ENCODE measurements at regions not wholly inside any gene's neighbourhood (a gene's known extent, or its start where the extent isn't known, plus 50 kb on each side); places are given as distances from the start of the nearest gene placed in this dataset.

DNA sequence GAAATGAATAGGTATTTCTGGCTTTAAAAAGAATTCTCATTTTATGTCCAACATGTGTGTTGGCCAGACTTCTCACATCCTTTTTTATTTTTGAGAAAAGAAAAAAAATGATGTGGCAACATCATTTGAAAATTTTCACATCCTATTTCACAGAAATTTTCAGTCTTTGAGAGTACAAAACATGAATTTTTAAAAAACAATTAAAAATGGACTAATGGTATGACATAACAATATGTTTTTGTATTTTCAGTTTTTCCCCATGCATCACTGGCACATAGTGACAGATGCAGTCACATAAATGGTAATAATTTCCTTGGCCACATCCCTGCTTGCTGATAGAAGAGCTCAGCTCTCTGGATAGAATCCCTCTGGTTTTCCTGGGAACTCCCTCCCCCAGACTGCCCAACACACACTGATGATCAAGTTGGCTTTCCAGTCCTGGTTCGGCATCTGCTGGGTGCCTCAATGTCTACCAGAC, 188.5 kb upstream of the AGR3 start (continued):
- TF ChIP-seq RFX5 (IDR thresholded peaks at IDR 0.05; ENCODE audit: low read depth, low read length) (peak; percentile 71; the same call in 1 of the 2 replicates), GABPA (IDR thresholded peaks at IDR 0.05; ENCODE audit: low read depth) (0 out of 2 replicates have a peak, but pooled peaks have one; percentile 28), IRF4 (IDR thresholded peaks at IDR 0.05; ENCODE audit: low read depth, low read length) (no peak), MYC (IDR thresholded peaks at IDR 0.05; ENCODE audit: insufficient read depth, insufficient read length, insufficient replicate concordance, low read length, severe bottlenecking) (no peak), ATF7 (IDR thresholded peaks at IDR 0.05; ENCODE audit: low read depth) (peak; percentile 27; the same call in 1 of the 2 replicates), JUNB (IDR thresholded peaks at IDR 0.05) (peak; percentile 41), STAT1 (conservative IDR thresholded peaks at IDR 0.05) (no peak), DPF2 (IDR thresholded peaks at IDR 0.05) (0 out of 2 replicates have a peak, but pooled peaks have one; percentile 31), TBL1XR1 (IDR thresholded peaks at IDR 0.05; ENCODE audit: low read depth, low read length) (peak; percentile 60; the same call in 1 of the 2 replicates), SMAD1 (IDR thresholded peaks at IDR 0.05; ENCODE audit: low read depth, partially characterized antibody) (no peak), EP300 (IDR thresholded peaks at IDR 0.05; ENCODE audit: borderline replicate concordance in 1 of 2, control insufficient read depth in 1 of 2, low read depth in 2 of 2, low read length in 2 of 2) (peak in 1 of 2 experiments; percentile 41; a peak in 2 of 4 replicates), MTA2 (IDR thresholded peaks at IDR 0.05; ENCODE audit: low read depth) (peak; percentile 78), IKZF2 (IDR thresholded peaks at IDR 0.05) (0 out of 4 replicates have a peak, but pooled peaks have one; percentile 17 to 35), NR2C2 (IDR thresholded peaks at IDR 0.05; ENCODE audit: borderline replicate concordance, control insufficient read depth, insufficient read length, low read depth) (no peak), RB1 (IDR thresholded peaks at IDR 0.05; ENCODE audit: borderline replicate concordance) (no peak), CHD1 (IDR thresholded peaks at IDR 0.05; ENCODE audit: low read depth, low read length) (no peak), NFIC (IDR thresholded peaks at IDR 0.05; ENCODE audit: low read depth, low read length) (peak; percentile 69), BMI1 (IDR thresholded peaks at IDR 0.05; ENCODE audit: borderline replicate concordance) (no peak), SPI1 (IDR thresholded peaks at IDR 0.05; ENCODE audit: borderline replicate concordance, insufficient read depth, low read depth, low read length) (peak; percentile 60; the same call in 1 of the 2 replicates)
- TF ChIP-seq, protein P1, sequence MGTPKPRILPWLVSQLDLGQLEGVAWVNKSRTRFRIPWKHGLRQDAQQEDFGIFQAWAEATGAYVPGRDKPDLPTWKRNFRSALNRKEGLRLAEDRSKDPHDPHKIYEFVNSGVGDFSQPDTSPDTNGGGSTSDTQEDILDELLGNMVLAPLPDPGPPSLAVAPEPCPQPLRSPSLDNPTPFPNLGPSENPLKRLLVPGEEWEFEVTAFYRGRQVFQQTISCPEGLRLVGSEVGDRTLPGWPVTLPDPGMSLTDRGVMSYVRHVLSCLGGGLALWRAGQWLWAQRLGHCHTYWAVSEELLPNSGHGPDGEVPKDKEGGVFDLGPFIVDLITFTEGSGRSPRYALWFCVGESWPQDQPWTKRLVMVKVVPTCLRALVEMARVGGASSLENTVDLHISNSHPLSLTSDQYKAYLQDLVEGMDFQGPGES (IDR thresholded peaks at IDR 0.05) = no peak
- TF ChIP-seq, protein P2, sequence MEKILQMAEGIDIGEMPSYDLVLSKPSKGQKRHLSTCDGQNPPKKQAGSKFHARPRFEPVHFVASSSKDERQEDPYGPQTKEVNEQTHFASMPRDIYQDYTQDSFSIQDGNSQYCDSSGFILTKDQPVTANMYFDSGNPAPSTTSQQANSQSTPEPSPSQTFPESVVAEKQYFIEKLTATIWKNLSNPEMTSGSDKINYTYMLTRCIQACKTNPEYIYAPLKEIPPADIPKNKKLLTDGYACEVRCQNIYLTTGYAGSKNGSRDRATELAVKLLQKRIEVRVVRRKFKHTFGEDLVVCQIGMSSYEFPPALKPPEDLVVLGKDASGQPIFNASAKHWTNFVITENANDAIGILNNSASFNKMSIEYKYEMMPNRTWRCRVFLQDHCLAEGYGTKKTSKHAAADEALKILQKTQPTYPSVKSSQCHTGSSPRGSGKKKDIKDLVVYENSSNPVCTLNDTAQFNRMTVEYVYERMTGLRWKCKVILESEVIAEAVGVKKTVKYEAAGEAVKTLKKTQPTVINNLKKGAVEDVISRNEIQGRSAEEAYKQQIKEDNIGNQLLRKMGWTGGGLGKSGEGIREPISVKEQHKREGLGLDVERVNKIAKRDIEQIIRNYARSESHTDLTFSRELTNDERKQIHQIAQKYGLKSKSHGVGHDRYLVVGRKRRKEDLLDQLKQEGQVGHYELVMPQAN (conservative IDR thresholded peaks at IDR 0.05) = no peak
- TF ChIP-seq, protein P3, sequence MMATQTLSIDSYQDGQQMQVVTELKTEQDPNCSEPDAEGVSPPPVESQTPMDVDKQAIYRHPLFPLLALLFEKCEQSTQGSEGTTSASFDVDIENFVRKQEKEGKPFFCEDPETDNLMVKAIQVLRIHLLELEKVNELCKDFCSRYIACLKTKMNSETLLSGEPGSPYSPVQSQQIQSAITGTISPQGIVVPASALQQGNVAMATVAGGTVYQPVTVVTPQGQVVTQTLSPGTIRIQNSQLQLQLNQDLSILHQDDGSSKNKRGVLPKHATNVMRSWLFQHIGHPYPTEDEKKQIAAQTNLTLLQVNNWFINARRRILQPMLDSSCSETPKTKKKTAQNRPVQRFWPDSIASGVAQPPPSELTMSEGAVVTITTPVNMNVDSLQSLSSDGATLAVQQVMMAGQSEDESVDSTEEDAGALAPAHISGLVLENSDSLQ (IDR thresholded peaks at IDR 0.05) = 0 out of 2 replicates have a peak, but pooled peaks have one; percentile 27
- TF ChIP-seq, protein P4, sequence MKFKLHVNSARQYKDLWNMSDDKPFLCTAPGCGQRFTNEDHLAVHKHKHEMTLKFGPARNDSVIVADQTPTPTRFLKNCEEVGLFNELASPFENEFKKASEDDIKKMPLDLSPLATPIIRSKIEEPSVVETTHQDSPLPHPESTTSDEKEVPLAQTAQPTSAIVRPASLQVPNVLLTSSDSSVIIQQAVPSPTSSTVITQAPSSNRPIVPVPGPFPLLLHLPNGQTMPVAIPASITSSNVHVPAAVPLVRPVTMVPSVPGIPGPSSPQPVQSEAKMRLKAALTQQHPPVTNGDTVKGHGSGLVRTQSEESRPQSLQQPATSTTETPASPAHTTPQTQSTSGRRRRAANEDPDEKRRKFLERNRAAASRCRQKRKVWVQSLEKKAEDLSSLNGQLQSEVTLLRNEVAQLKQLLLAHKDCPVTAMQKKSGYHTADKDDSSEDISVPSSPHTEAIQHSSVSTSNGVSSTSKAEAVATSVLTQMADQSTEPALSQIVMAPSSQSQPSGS (IDR thresholded peaks at IDR 0.05; ENCODE audit: low read length) = peak; percentile 66
- TF ChIP-seq, protein P5, sequence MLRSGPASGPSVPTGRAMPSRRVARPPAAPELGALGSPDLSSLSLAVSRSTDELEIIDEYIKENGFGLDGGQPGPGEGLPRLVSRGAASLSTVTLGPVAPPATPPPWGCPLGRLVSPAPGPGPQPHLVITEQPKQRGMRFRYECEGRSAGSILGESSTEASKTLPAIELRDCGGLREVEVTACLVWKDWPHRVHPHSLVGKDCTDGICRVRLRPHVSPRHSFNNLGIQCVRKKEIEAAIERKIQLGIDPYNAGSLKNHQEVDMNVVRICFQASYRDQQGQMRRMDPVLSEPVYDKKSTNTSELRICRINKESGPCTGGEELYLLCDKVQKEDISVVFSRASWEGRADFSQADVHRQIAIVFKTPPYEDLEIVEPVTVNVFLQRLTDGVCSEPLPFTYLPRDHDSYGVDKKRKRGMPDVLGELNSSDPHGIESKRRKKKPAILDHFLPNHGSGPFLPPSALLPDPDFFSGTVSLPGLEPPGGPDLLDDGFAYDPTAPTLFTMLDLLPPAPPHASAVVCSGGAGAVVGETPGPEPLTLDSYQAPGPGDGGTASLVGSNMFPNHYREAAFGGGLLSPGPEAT (IDR thresholded peaks at IDR 0.05; ENCODE audit: low read depth) = peak; percentile 41; the same call in 1 of the 2 replicates
